GM21423 (cell line): ENCODE measurements at regions not wholly inside any gene's neighbourhood (a gene's known extent, or its start where the extent isn't known, plus 50 kb on each side); places are given as distances from the start of the nearest gene placed in this dataset.
"Not testable (repeated sequence)": the region's sequence is repeated elsewhere in the genome, so short reads cannot be mapped to it uniquely, and the experiment has no call there.

Experiments used
- ATAC-seq: cut with Tn5 transposase; IDR thresholded peaks from one replicate; pipeline ENCODE4 v1.9.1; 2021; ENCODE audit warnings: mild to moderate bottlenecking, moderate library complexity; ENCODE audit not compliant: unreplicated experiment

DNA sequence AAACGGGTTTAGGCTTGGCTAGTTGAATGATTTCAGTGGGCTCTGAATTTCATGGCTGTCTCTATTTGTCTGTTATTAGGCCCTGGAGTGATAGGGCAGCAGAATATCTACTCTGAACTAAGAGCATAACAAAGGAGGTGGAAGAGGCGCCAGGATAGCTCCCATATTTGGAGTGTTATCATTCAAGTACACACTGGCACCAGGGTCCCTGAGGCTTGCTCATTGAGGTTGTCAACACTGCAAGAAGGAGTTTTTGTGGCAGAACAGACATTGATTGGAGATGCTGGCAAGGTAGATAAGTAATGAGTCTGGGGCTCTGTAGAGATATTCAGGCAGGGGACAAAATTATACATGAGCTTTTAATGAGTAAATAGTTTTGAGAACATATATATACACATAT is 1748.4 kb downstream of the MRPL39 start:
- ATAC-seq, result no peak

DNA sequence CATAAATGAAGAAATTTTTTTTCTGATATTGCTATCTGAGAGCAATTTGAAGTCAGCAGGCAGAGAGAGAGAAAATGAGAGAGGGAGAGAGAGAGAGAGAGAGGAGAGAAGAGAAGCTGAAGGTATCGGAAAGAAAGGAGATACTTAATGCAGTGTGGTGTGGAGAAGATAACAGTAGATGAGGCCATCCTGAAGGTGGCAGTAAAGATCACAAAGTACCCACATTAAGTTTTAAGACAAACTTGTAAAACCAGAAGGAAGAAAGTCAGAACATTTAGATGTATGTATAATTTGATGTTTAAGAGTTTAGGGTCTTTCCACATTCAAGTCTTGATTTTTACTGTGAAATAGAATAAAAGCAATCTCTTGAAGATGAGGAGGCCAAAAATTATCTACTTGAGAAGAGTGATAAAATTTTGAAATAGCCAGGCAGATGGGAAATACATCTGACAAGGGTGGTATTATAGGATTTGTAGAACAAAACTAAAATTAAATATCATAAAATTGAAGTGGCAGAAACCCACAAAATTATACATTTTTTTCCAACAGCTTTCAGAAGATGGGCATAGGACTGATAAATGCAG is 1753.4 kb downstream of the MRPL39 start:
- no peak for ATAC-seq

DNA sequence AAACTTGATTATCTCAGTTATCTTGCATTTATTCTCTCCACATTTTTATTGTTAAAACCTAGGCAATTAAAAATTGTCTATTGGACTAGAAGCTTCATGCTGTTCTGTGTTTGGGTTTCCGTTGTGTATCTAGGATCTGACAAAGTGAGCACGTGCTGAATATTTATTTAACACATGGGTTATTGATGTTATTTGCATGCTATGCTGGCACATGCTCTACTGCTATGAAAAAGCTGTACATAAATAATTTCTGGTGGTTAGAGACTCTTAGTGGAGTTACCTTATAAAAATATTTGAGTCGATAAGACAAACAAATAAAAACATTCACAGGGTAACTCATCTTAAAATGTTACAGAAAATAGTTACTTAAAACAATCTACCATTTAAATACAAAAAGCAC is 1769.7 kb downstream of the MRPL39 start:
- ATAC-seq, result no peak

DNA sequence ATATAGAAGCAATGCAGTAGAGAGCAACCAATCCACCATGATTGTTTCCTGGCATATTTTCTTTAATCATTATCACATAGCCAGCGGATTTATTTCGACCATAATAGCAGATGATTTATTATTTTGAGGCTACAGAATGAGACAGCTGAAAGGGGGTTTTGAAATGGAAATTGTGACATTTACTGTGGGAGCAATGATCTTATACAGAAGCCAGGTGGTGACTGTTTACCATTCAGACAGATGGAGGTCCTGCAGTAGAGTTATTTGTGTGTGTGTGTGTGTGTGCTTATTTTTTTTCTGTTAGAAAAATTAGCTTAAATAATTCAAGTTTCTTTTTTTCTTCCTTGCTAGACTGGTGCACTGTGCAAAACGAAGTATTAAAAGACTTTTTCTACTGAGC is 1784.5 kb downstream of the MRPL39 start:
- no peak for ATAC-seq

DNA sequence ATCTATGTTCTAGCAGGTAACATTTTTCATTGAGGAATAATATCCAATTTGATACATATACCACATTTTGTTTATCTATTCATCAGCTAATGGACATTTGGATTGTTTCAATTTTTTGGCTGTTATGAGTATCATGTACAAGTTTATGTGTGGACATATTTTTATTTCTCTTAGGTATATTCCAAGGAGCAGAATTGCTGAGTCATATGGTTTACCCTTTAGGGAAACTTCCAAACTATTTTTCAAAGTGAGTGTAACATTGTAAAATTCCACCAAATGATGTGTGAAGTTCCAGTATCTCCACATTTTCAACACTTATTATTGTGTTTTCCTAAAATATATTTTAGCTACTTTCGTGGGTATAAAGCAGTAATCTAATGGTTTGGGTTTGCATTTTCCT is 1789.9 kb downstream of the MRPL39 start:
- no peak for ATAC-seq

DNA sequence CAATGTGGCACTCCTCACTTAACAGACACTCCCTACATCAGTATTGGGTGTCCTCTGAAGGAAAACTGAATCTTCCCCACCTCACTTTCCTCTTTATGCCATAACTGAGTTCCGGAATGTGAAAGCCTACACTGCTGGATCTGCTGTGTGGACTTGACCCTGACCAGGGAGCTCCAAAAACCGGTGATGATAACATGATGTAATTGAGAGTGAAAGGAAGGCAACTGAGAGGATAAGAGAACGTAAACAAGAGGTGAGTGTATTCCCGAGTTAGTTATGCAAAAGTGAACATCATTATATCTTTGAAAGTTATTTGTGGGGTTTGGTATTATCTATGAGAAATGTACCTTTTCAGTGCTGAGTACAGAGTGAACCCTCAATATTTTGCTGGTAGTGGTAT is 1794.8 kb downstream of the MRPL39 start:
- no peak for ATAC-seq

DNA sequence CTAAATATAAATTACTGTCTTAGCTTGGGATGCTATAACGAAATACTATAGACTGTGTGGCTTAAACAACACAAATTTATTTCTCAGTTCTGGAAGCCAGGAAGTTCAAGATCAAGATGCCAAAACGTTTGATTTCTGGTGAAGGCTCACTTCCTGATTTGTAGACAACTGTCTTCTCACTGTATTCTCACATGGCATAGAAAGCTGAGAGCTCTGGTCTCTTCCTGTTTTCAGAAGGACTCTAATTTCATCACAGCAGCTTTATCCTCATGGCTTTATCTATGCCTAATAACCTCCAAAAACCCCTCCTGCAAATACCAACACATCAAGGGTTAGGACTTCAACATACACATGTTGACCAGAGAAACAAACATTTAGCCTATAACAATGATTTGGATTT is 1795.5 kb downstream of the MRPL39 start:
- ATAC-seq, result no peak

DNA sequence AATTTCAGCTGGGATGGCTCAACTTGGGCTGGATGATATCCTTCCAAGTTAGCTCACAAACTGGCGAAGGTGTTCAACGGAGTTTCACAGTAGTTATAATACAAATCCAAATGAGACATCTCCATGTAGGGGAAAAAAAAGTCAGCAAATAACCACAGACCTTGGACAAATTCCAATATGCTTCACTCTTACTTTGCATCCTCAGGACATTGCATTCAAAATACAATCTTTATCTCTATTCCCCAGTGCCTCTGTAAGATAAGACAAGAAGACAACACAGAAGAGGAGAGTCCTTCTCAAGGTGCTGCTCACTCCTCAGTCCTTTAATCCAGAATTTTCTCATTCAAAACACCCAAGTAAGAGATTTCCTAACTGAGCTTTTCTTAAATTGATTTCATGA is 1797.7 kb downstream of the MRPL39 start:
- no peak for ATAC-seq

DNA sequence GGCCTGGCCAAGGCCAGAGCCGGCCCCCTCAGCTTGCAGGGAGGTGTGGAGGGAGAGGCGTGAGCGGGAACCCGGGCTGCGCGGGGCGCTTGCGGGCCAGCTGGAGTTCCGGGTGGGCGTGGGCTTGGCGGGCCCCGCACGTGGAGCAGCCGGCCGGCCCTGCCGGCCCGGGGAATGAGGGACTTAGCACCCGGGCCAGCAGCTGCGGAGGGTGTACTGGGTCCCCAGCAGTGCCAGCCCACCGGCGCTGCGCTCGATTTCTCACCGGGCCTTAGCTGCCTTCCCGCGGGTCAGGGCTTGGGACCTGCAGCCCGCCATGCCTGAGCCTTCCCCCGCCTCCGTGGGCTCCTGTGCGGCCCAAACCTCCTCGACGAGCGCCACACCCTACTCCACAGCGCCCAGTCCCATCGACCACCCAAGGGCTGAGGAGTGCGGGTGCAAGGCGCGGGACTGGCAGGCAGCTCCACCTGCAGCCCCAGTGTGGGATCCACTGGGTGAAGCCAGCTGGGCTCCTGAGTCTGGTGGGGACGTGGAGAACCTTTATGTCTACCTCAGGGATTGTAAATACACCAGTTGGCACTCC is 1800.2 kb downstream of the MRPL39 start:
- ATAC-seq, result not testable (repeated sequence)

DNA sequence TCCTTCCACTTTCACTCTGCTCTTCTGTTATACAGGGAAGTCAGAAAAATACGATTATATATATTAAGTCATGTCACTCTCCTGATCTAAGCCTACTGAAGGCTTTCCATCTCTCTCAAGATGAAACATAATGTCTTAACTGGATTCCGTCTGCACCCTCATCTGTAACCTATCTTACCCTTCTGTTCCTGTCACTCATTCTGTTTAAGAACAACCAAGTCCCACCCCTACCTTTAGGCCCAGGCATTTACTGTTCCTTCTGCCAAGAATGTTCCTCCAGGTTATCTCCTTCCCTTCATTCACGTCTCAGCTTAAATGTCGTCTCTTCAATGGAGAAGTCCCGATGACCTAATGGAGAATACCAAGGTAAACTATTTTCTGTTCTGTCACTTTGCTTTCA is 1802.4 kb downstream of the MRPL39 start:
- no peak for ATAC-seq

DNA sequence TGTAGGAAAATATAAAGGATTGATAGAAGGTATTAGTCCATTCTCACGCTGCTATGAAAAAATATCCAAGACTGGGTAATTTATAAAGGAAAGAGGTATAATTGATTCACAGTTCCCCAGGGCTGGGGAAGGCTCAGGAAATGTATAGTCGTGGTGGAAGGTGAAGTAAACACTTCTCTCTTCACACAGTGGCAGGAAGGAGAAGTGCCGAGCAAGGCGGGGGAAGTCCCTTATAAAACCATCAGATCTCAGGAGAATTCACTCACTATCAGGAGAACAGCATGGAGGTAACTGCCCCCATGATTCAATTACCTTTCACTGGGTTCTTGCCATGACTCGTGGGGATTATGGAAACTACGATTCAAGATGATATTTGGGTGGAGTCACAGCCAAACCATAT is 1806.0 kb downstream of the MRPL39 start:
- no peak for ATAC-seq

DNA sequence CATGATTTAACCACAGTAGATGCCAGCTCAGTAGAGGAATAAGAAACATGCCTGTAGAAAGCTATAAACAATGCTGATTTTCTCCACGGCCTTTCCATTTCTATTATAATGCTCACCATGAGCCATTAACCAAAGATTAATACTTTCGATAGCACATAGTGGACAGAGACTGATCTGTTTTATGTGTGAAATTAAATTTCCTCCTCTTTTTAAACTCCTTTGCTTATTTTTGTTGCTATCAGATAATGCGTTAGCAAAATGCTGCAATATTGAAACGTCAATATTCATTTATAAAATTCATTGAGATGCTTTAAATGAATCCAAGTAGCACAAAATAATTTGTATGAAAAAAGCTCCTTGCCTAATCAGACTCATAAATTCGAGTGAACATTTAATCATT is 1807.9 kb downstream of the MRPL39 start:
- no peak for ATAC-seq

DNA sequence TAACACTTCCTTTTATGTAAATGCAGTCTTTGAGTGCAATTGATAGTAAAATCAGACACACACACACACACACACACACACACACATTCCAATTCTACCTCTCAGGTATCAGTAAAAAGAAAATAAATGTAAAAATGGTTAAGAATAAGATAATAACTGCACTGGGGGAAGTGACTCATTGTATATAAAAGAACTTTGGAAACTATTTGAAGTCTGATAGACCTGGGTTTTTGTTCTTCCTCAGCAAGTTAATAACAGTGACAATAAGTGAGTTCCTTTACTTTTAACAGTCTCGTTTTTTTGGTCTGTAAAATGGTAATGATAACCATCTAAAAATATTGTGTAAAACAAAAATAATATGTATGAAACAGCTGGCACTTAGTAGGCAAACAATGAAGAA is 1815.0 kb downstream of the MRPL39 start:
- no peak for ATAC-seq

DNA sequence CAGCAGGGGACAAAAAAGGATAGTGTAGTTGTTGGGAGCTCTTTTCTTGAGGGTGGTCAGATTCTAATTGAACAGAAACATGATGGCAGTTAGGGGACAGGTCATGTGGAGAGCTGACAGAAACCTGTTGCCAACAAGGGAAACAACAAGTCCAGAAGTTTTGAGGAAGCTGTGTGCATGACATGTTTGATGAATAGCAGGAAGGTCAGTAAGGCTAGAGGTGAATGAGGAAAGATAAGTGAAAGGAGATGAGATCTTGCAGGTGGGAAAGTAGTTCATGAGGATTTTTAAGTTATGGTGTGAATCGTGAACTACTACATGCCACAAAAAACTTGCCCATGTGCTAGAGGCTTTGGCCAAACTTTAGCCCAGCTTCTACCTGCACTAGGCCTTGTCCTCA is 1817.4 kb downstream of the MRPL39 start:
- ATAC-seq, result no peak

DNA sequence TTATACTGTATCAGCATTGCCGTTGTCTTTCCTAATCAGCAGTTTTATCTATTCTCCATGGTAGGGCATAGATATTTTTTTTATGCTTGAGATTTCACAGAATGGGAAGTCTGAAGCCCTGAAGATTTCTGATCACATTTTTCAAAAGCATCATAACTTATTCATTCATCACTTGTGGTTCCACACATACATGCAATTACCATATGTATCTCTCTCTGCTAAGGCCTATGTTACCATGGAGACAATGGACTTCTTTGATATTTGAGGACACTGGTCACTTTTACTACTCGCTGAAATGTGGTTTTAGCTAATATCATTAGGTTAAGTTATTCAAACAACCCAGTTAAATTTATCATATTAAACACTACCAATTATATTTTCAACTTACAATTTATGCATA is 1827.0 kb downstream of the MRPL39 start:
- no peak for ATAC-seq

DNA sequence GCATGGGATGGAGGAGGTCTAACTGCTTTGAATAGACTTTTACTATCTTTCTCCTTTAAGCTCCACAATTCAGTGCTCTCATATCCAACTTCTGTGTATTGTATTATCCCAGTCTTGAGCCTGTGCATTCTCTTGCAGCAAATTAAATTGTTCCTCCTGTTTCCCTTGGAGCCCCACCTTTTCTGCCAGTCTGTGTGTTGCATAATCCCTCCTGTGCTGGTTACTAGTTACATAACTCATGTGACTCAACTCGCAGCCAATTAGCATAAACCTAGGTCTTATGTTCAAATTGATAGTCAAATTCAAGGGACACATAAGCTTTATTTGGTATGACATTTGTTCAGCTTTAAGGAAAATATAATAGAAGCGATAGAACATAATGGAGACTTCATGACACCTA is 1863.5 kb downstream of the MRPL39 start:
- ATAC-seq, result no peak

DNA sequence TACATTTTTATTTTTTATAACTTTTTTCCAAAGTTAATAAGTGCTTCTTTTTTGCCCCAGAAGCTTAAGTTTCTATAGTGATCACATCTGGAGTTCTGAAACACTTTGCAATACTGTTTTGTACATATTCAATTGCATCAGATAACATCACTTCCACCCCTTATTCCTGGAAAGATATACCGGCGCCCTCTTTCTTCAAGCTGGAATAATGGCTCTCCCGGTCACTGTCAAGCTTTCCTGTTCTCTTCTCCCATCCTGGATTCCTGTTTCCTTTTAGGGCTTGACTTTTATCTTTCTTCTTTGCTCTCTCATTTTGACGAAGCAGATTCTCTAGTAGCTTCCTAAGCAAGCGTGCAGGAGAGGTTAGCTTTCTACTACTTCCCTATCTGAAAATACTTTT is 1866.8 kb downstream of the MRPL39 start:
- no peak for ATAC-seq

DNA sequence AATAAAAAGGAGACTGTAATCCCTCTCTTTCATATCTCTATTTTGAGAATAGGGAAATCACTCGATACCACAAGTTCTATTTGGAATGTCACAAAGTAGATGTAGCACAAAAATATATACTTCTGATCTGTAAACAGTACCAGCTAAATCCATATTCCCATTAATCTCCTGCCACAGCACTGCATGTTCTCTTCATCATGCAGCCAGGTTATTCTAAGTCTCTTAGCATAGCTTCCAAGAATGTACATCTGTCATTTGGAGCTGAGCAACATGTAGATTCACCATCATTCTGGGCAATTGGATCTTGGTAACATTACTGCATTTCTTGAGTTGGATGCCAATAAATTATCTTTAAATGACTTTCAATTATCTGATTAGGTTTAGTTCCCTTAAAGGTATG is 1874.5 kb downstream of the MRPL39 start:
- ATAC-seq, result no peak

DNA sequence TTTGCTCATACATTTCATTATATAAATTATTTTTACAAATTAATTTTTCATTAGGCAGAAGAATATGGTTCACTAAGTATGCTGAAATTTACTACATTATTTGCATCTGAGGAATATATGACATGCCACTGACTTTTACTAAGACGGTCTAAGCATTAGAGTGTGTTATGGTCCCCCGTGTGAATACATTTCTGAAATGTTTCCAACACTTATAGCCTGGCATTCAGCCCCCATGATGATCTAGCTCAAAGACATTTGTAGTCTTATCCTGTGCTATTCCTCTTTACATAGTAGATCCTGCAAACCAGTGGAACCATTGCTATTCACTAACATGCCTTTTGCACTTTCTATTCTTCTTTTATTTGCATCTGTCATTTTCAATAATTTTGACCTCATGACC is 1878.0 kb downstream of the MRPL39 start:
- ATAC-seq, result no peak

DNA sequence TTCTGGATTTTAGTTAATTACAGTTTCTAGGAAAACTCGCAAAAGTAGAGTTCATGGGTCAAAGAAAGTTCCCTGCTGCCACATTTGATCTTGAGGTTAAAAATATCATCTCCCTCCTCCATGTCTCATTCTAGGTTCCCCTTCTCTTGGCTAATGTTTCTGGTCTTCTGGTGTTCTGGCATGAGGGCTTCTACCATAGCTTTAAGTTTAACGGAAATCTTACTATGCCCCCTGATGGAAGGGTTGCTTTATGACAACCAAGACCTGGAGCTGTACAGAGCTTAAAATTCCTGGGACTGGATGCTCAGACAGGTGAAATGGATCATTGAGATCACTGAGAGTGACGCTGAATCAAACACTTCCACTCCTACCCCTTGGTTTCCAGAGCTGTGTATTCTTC is 1881.7 kb downstream of the MRPL39 start:
- ATAC-seq, result no peak

DNA sequence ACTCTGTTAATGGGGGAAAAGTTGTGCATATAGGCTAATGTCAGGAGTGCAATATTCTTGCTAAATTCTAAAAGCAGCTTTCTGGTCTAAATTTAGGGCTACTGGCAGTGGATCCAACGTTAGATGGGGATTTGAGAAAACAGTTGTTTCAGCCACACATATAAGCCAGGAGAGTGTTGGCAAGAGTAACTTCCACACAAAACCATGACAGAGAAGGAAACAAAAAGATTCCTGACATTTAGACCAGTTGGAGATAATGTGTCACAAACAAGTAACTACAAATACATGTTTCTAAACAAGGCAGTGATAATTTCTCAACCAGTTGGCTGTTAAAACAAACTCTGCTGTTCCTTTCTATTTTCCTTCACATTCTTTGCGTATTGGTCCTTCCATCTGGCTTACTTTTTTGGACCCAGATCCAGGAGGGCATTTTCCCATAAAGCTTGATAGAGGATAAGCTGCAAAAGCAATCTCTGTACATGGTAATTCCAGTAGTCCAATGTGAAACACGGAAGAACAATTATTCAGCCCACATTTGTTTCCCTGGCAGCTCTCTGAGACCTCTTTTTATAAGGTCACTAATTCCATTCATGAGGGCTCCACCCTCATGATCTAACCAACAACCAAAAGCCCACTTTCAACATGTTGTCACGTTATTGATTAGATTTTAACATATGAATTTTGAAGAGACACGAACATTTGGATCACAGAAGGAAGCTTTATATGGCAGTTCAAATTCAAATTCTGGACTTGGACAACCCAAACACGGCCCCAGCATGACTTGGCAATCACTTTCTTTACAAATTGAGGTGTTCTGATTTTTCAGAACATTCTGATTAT is 1888.6 kb downstream of the MRPL39 start:
- ATAC-seq, result no peak

DNA sequence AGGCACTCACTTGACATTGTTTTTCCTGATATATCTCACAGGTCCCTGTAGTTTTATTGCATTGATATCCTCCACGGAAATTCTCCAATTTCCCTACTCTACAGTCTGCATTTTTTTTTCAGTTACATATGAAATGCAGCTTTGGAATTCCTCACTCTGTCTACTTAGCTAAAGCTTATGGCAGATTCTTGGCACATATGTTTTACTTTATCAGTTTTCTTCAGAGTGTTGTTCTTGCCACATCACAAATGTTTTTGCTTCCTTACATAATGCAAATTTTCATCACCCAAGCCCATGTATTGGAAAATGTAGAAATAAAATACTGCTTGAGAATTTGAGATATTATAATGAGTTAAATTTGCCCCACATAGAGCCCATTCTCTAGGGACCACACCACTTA is 1895.1 kb downstream of the MRPL39 start:
- ATAC-seq, result no peak
